ENCODE measurements at regions not wholly inside any gene's neighbourhood (a gene's known extent, or its start where the extent isn't known, plus 50 kb on each side); places are given as distances from the start of the nearest gene placed in this dataset.

- TF ChIP-seq YY2 (tag by site-specific recombination; IDR thresholded peaks at IDR 0.05), result no peak
Observed at GRCh38 chr14:51593397-51593796, 58.3 kb upstream of the FRMD6 start (continued).

GRCh38 chr14:51595881-51596455 is 55.7 kb upstream of the FRMD6 start:
- TF ChIP-seq ZSCAN4 (tag by site-specific recombination; IDR thresholded peaks at IDR 0.05), result 0 out of 2 replicates have a peak, but pooled peaks have one; percentile 18
- TF ChIP-seq SCRT1 (tag by site-specific recombination; IDR thresholded peaks at IDR 0.05; ENCODE audit: borderline replicate concordance), result no peak
- CTCF ChIA-PET, result interaction anchor here (0.6 kb wide), 1 partner anchor 21 kb away, joined by 3 read pairs; no protein-coding TSS in a partner anchor
- H3K4me3 ChIP-seq (ENCODE audit: low read depth, low read length), result no peak overlapping the region
- H3K27ac ChIP-seq (ENCODE audit: extremely low read depth, low read depth, low read length), result no peak overlapping the region
- no peaks in the 10 kb centered on the region for H3K9me3 ChIP-seq (ENCODE audit: control insufficient read depth, insufficient read depth, low read depth, low read length)
- no peaks in the 10 kb centered on the region for H3K4me1 ChIP-seq (ENCODE audit: control insufficient read depth, insufficient read depth, low read length)
- POLR2A ChIA-PET, result interaction anchor here (0.6 kb wide), 1 partner anchor 54 kb away, joined by 3 read pairs; no protein-coding TSS in a partner anchor
- no peaks in the 10 kb centered on the region for H3K36me3 ChIP-seq (ENCODE audit: control insufficient read depth in 2 of 2, insufficient read depth in 1 of 2, low read length in 2 of 2)

GRCh38 chr14:51596488-51597117 is 55.1 kb upstream of the FRMD6 start:
- no peaks in the 10 kb centered on the region for H3K36me3 ChIP-seq (ENCODE audit: control insufficient read depth in 2 of 2, insufficient read depth in 1 of 2, low read length in 2 of 2)
- TF ChIP-seq ZNF202 (tag by site-specific recombination; IDR thresholded peaks at IDR 0.05; ENCODE audit: borderline replicate concordance) (no peak), ZNF580 (tag by site-specific recombination; IDR thresholded peaks at IDR 0.05) (no peak), BCL11B (tag by site-specific recombination; IDR thresholded peaks at IDR 0.05; ENCODE audit: low read depth) (no peak), ZNF426 (tag by site-specific recombination; IDR thresholded peaks at IDR 0.05) (no peak), SP3 (tag by site-specific recombination; IDR thresholded peaks at IDR 0.05) (no peak), ZNF626 (tag by site-specific recombination; IDR thresholded peaks at IDR 0.05) (no peak), TCF7L2 (IDR thresholded peaks at IDR 0.05; ENCODE audit: borderline replicate concordance, low read depth, low read length) (no peak)
- no peak overlapping the region for H3K4me3 ChIP-seq (ENCODE audit: low read depth, low read length)
- H3K27ac ChIP-seq (ENCODE audit: extremely low read depth, low read depth, low read length), result no peak overlapping the region
- POLR2A ChIA-PET, result interaction anchor here (0.6 kb wide), 1 partner anchor 53 kb away, joined by 3 read pairs; no protein-coding TSS in a partner anchor
- CTCF ChIA-PET, result interaction anchor here (0.6 to 0.7 kb wide), 2 partner anchors 22 to 63 kb away, joined by 3 read pairs; no protein-coding TSS in a partner anchor
- H3K9me3 ChIP-seq (ENCODE audit: control insufficient read depth, insufficient read depth, low read depth, low read length), result no peaks in the 10 kb centered on the region
- no peaks in the 10 kb centered on the region for H3K4me1 ChIP-seq (ENCODE audit: control insufficient read depth, insufficient read depth, low read length)

GRCh38 chr14:51597261-51598001 is 54.3 kb upstream of the FRMD6 start:
- Histone ChIP-seq H3K4me3 (ENCODE audit: low read depth, low read length) (no peak overlapping the region), H3K27ac (ENCODE audit: extremely low read depth, low read depth, low read length) (no peak overlapping the region), H3K36me3 (ENCODE audit: control insufficient read depth in 2 of 2, insufficient read depth in 1 of 2, low read length in 2 of 2) (no peaks in the 10 kb centered on the region), H3K9me3 (ENCODE audit: control insufficient read depth, insufficient read depth, low read depth, low read length) (no peaks in the 10 kb centered on the region), H3K4me1 (ENCODE audit: control insufficient read depth, insufficient read depth, low read length) (no peaks in the 10 kb centered on the region)
- CTCF ChIA-PET, result interaction anchor here (0.5 to 0.7 kb wide), 3 partner anchors 44 to 148 kb away, joined by 3 to 4 read pairs (median 3); no protein-coding TSS in a partner anchor
- POLR2A ChIA-PET, result no interaction called here
- no peak for TF ChIP-seq MYNN (tag by site-specific recombination; IDR thresholded peaks at IDR 0.05; ENCODE audit: borderline replicate concordance)
- no peak for TF ChIP-seq ZFHX2 (tag by site-specific recombination; conservative IDR thresholded peaks at IDR 0.05)
- TF ChIP-seq ZBTB17 (tag by site-specific recombination; IDR thresholded peaks at IDR 0.05), result no peak
- TF ChIP-seq ZNF184 (tag by site-specific recombination; IDR thresholded peaks at IDR 0.05), result no peak
- TF ChIP-seq ZNF768 (tag by site-specific recombination; IDR thresholded peaks at IDR 0.05), result no peak
- TF ChIP-seq GLI2 (tag by site-specific recombination; IDR thresholded peaks at IDR 0.05; ENCODE audit: borderline replicate concordance, low read depth), result no peak
- no peak for TF ChIP-seq ZNF426 (tag by site-specific recombination; IDR thresholded peaks at IDR 0.05)
- TF ChIP-seq ZNF138 (tag by site-specific recombination; IDR thresholded peaks at IDR 0.05; ENCODE audit: borderline replicate concordance), result no peak
- TF ChIP-seq GLI4 (tag by site-specific recombination; IDR thresholded peaks at IDR 0.05), result no peak
- TF ChIP-seq ZNF132 (tag by site-specific recombination; IDR thresholded peaks at IDR 0.05; ENCODE audit: borderline replicate concordance), result no peak
- TF ChIP-seq KLF9 (tag by site-specific recombination; IDR thresholded peaks at IDR 0.05; ENCODE audit: low read depth), result no peak
- no peak for TF ChIP-seq ZBTB49 (tag by site-specific recombination; IDR thresholded peaks at IDR 0.05; ENCODE audit: low read depth)
- TF ChIP-seq ZNF704 (tag by site-specific recombination; IDR thresholded peaks at IDR 0.05), result no peak
- no peak for TF ChIP-seq ZBTB7A (tag by site-specific recombination; IDR thresholded peaks at IDR 0.05; ENCODE audit: low read depth)
